GM12878 (cell line): ENCODE measurements at regions not wholly inside any gene's neighbourhood (a gene's known extent, or its start where the extent isn't known, plus 50 kb on each side); places are given as distances from the start of the nearest gene placed in this dataset.

Experiments
- ATAC-seq: fragments of 200-7000 bp; cut with Tn5 transposase; 3 replicates; pipeline ENCODE4 v1.9.1; 2020; ENCODE audit warnings: mild to moderate bottlenecking, moderate library complexity
- BruUV-seq: library from RNA; stranded (reverse); fragments of 400-500 nt; replicated peaks from 2 replicates; lab custom pipeline; 2021; lab: Mats Ljungman, UMichigan
- CTCF ChIA-PET: fragments of 300-600 bp; sonication (Branson Sonifier 250); formaldehyde crosslinking; extraction: SDS; loops from one replicate; lab custom pipeline; 2021; ENCODE audit warnings: inconsistent platforms; lab: Yijun Ruan, JAX
- POLR2A ChIA-PET: fragments of 350-600 bp; formaldehyde crosslinking; extraction: SDS; loops from one replicate; lab custom pipeline; 2021; ENCODE audit warnings: inconsistent platforms; lab: Charles Lee
- RAD21 ChIA-PET: fragments of 300-600 bp; sonication (Branson Sonifier 250); formaldehyde crosslinking; loops from one replicate; lab custom pipeline; 2023; ENCODE audit warnings: antibody characterized with exemption; ENCODE audit not compliant: unreplicated experiment; lab: Charles Lee
- SMC1A ChIA-PET: fragments of 300-600 bp; sonication (Branson Sonifier 250); formaldehyde crosslinking; loops from one replicate; lab custom pipeline; 2023; ENCODE audit not compliant: unreplicated experiment, uncharacterized antibody; lab: Charles Lee
- DNase-seq: peaks from one replicate; pipeline ENCODE4 v3.0.0-alpha.2; 2011; ENCODE audit warnings: low read depth, low spot score
- FAIRE-seq: peaks from 3 replicates; lab custom pipeline; 2011; peaks lifted over from hg19 to GRCh38; lab: Jason Lieb, UNC
- H2AFZ ChIP-seq: 2 replicates; pipeline ENCODE4 v1.6.0; 2011; ENCODE audit warnings: low read depth, low read length, control low read depth; ENCODE audit not compliant: control insufficient read depth
- H3K27ac ChIP-seq: 2 replicates; pipeline ENCODE4 v1.5.1; 2011; ENCODE audit warnings: control low read depth; ENCODE audit not compliant: control insufficient read depth, insufficient read depth
- H3K27me3 ChIP-seq, 2 experiments: replicated peaks in 1 of 2; 2 replicates each; pipeline versions ENCODE4 v1.6.0 to v1.6.1; 2011; ENCODE audit warnings: low read length in 1 of 2; ENCODE audit not compliant: control insufficient read depth in 2 of 2, insufficient read depth in 2 of 2
- H3K36me3 ChIP-seq, 2 experiments: 2 replicates each; pipeline ENCODE4 v1.5.1; 2011; ENCODE audit warnings: low read length in 1 of 2; ENCODE audit not compliant: control insufficient read depth in 2 of 2, insufficient read depth in 2 of 2
- H3K4me1 ChIP-seq: 2 replicates; pipeline ENCODE4 v1.6.1; 2011; ENCODE audit warnings: mild to moderate bottlenecking, low read length, moderate library complexity, mixed read lengths; ENCODE audit not compliant: control insufficient read depth, insufficient read depth
- H3K4me2 ChIP-seq: 2 replicates; pipeline ENCODE4 v1.6.0; 2011; ENCODE audit warnings: control low read depth; ENCODE audit not compliant: control insufficient read depth, insufficient read depth
- H3K4me3 ChIP-seq: fragments of 200-600 bp; sonication (generic); 2 replicates; pipeline ENCODE4 v1.5.1; 2016
- H3K79me2 ChIP-seq: 2 replicates; pipeline ENCODE4 v1.6.0; 2011; ENCODE audit warnings: low read length; ENCODE audit not compliant: control insufficient read depth, insufficient read depth
- H3K9ac ChIP-seq: 2 replicates; pipeline ENCODE4 v1.8.0; 2011; ENCODE audit warnings: low read length, control low read depth, mixed read lengths; ENCODE audit not compliant: control insufficient read depth, insufficient read depth
- H3K9me3 ChIP-seq: replicated peaks from 3 replicates; pipeline ENCODE4 v1.5.1; 2011; ENCODE audit warnings: mild to moderate bottlenecking, low read length; ENCODE audit not compliant: control insufficient read depth, insufficient read depth
- H4K20me1 ChIP-seq: 2 replicates; pipeline ENCODE4 v1.6.0; 2011; ENCODE audit not compliant: control insufficient read depth, insufficient read depth
- ASH2L ChIP-seq: fragments of 300-600, 200-600 bp; sonication (generic); IDR thresholded peaks from 2 replicates; pipeline ENCODE4 v1.6.1; 2017; ENCODE audit warnings: low read depth, mild to moderate bottlenecking, borderline replicate concordance
- BCLAF1 ChIP-seq: fragments of 450-650 bp; IDR thresholded peaks from 2 replicates; pipeline ENCODE4 v1.6.1; 2017; ENCODE audit warnings: antibody characterized with exemption, mild to moderate bottlenecking, moderate library complexity
- BRCA1 ChIP-seq: IDR thresholded peaks from 2 replicates; pipeline ENCODE4 v1.6.1; 2011; ENCODE audit warnings: low read depth, low read length, improper control_type of control experiment
- EP300 ChIP-seq, 2 experiments: fragments of 150-350 bp in 1 of 2; IDR thresholded peaks; 2 replicates each; pipeline ENCODE4 v1.6.1; 2011 to 2012; ENCODE audit warnings: low read depth in 2 of 2, low read length in 2 of 2, borderline replicate concordance in 1 of 2, improper control_type of control experiment in 1 of 2, inconsistent platforms in 1 of 2; ENCODE audit not compliant: control insufficient read depth in 1 of 2
- ETV6 ChIP-seq, 2 experiments: fragments of 450-650 bp in 1 of 2; IDR thresholded peaks in 1 of 2; conservative IDR thresholded peaks in 1 of 2; 2 replicates each; pipeline ENCODE4 v1.6.1; 2014; ENCODE audit warnings: antibody characterized with exemption in 1 of 2, borderline replicate concordance in 1 of 2, low read depth in 1 of 2, mild to moderate bottlenecking in 1 of 2, moderate library complexity in 1 of 2
- EZH2 ChIP-seq: IDR thresholded peaks from 2 replicates; pipeline ENCODE4 v1.6.1; 2012; ENCODE audit warnings: low read depth, mild to moderate bottlenecking, control low read depth, inconsistent platforms, low read length, borderline replicate concordance; ENCODE audit not compliant: control insufficient read depth
- FOXK2 ChIP-seq: fragments of 450-650 bp; IDR thresholded peaks from 2 replicates; pipeline ENCODE4 v1.6.1; 2017; ENCODE audit warnings: mild to moderate bottlenecking, moderate library complexity
- IKZF1 ChIP-seq: fragments of 450-650 bp; conservative IDR thresholded peaks from 2 replicates; pipeline ENCODE4 v1.6.1; 2017; ENCODE audit warnings: antibody characterized with exemption, mild to moderate bottlenecking
- IRF4 ChIP-seq: IDR thresholded peaks from 2 replicates; pipeline ENCODE4 v1.6.1; 2011; ENCODE audit warnings: low read depth, low read length
- NR2C1 ChIP-seq: fragments of 450-650 bp; IDR thresholded peaks from 2 replicates; pipeline ENCODE4 v1.6.1; 2017; ENCODE audit warnings: antibody characterized with exemption, mild to moderate bottlenecking, moderate library complexity
- POLR2AphosphoS5 ChIP-seq: IDR thresholded peaks from 2 replicates; pipeline ENCODE4 v1.6.1; 2011; ENCODE audit warnings: mild to moderate bottlenecking, low read length, inconsistent platforms
- SMAD1 ChIP-seq: fragments of 450-650 bp; IDR thresholded peaks from 2 replicates; pipeline ENCODE4 v1.6.1; 2018; ENCODE audit warnings: mild to moderate bottlenecking, low read depth; ENCODE audit not compliant: partially characterized antibody
- SMARCA5 ChIP-seq: fragments of 450-650 bp; IDR thresholded peaks from 2 replicates; pipeline ENCODE4 v1.6.1; 2017; ENCODE audit warnings: mild to moderate bottlenecking
- SUZ12 ChIP-seq: fragments of 200-600 bp; sonication (generic); IDR thresholded peaks from one replicate; pipeline ENCODE4 v1.6.1; 2018; ENCODE audit warnings: antibody characterized with exemption, mild to moderate bottlenecking; ENCODE audit not compliant: unreplicated experiment
- ZBTB33 ChIP-seq: fragments of 450-650 bp; IDR thresholded peaks from 2 replicates; pipeline ENCODE4 v1.6.1; 2017; ENCODE audit warnings: mild to moderate bottlenecking
- WGBS: methylation state at CpG from one replicate; pipeline ENCODE4 v1.1.6; 2016; ENCODE audit warnings: low lambda C conversion rate; ENCODE audit not compliant: insufficient replicate concordance, insufficient coverage; ENCODE audit errors: missing lambda C conversion rate; 5-methylcytosine and 5-hydroxymethylcytosine counted together
- in situ Hi-C: fragments of 300-500 bp; cut with MboI; formaldehyde crosslinking; loops from 9 replicates; pipeline ENCODE4 v1.14.3; 2018; ENCODE audit warnings: mixed read lengths
- intact Hi-C: fragments of 100-400 bp; cut with micrococcal nuclease; formaldehyde crosslinking; loops from one replicate; pipeline ENCODE4 v1.14.2; 2022; ENCODE audit not compliant: unreplicated experiment

- intact Hi-C loops = no loop called here
- in situ Hi-C loops = no loop called here
- POLR2A ChIA-PET = no interaction called here
- no TSS peak for BruUV-seq
- Histone ChIP-seq H4K20me1 (no peaks in the 10 kb centered on the region), H3K9me3 (no peaks in the 10 kb centered on the region), H3K27ac (no peak overlapping the region), H2AFZ (no peak overlapping the region), H3K27me3 (no peaks in the 10 kb centered on the region), H3K9ac (no peak overlapping the region), H3K4me1 (no peaks in the 10 kb centered on the region), H3K36me3 (no peaks in the 10 kb centered on the region), H3K4me3 (no peak overlapping the region), H3K79me2 (no peaks in the 10 kb centered on the region), H3K4me2 (no peak overlapping the region)
- SMC1A ChIA-PET = no interaction called here
- FAIRE-seq = no peak
- 2% methylated on average over 3 of the region's 3 CpGs for WGBS
- RAD21 ChIA-PET = no interaction called here
- CTCF ChIA-PET = no interaction called here
- no peak for DNase-seq
- no peak for TF ChIP-seq BCLAF1
- no peak for TF ChIP-seq BRCA1
- no peak for TF ChIP-seq NR2C1
- no peak for TF ChIP-seq FOXK2
- no peak for TF ChIP-seq EP300 (IDR thresholded peaks at IDR 0.05; ENCODE audit: borderline replicate concordance in 1 of 2, control insufficient read depth in 1 of 2, low read depth in 2 of 2, low read length in 2 of 2)
- no peak for TF ChIP-seq ASH2L
- TF ChIP-seq ZBTB33 = no peak
- TF ChIP-seq ETV6 (conservative IDR thresholded peaks at IDR 0.05 in 1 of 2, IDR thresholded peaks at IDR 0.05 in 1 of 2; ENCODE audit: borderline replicate concordance in 1 of 2, low read depth in 1 of 2) = no peak
- TF ChIP-seq POLR2AphosphoS5 = no peak
- TF ChIP-seq IKZF1 = no peak
- TF ChIP-seq SMAD1 = no peak
- no peak for TF ChIP-seq IRF4
- no peak for TF ChIP-seq SUZ12
- no peak for TF ChIP-seq EZH2
- no peak for TF ChIP-seq SMARCA5
- ATAC-seq = no peak
Measured at GRCh38 chr18:77457681-77458080, 208.0 kb downstream of the GALR1 start.
